HG02852 (cell line): ENCODE measurements at regions not wholly inside any gene's neighbourhood (a gene's known extent, or its start where the extent isn't known, plus 50 kb on each side); places are given as distances from the start of the nearest gene placed in this dataset.
"Not testable (repeated sequence)": the region's sequence is repeated elsewhere in the genome, so short reads cannot be mapped to it uniquely, and the experiment has no call there.

Experiments
- ATAC-seq: cut with Tn5 transposase; IDR thresholded peaks from one replicate; pipeline ENCODE4 v1.9.1; 2021; ENCODE audit warnings: mild to moderate bottlenecking, moderate library complexity; ENCODE audit not compliant: unreplicated experiment

GRCh38 chr7:101707587-101707986 lies 78.5 kb upstream of the MYL10 start:
- ATAC-seq, result no peak

- ATAC-seq, result no peak
Measured at GRCh38 chr7:101708223-101708622, 79.1 kb upstream of the MYL10 start.

GRCh38 chr7:101712652-101713051 lies 83.6 kb upstream of the MYL10 start:
- no peak for ATAC-seq

DNA sequence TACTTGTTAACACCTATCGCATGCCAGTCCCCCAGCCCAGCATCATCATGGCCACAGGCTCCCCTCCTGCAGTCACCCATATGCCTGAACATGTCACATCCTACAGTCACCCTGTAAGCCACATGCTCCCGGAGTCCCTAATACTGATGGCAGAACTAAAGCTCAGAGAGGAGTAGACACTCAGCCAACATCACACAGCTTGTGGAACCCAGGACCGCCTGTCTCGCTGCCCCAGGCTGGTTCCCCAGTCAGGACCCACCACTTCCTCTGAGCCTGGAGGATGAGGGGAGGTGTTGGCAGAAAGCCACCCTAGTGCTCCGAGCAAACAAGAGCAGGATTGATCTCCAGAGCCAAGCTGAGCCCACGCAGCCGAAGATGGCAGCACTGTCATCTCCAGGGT lies 85.0 kb upstream of the MYL10 start:
- no peak for ATAC-seq

- ATAC-seq, result no peak
Measured at GRCh38 chr7:101717628-101718357, 88.7 kb upstream of the MYL10 start.

DNA sequence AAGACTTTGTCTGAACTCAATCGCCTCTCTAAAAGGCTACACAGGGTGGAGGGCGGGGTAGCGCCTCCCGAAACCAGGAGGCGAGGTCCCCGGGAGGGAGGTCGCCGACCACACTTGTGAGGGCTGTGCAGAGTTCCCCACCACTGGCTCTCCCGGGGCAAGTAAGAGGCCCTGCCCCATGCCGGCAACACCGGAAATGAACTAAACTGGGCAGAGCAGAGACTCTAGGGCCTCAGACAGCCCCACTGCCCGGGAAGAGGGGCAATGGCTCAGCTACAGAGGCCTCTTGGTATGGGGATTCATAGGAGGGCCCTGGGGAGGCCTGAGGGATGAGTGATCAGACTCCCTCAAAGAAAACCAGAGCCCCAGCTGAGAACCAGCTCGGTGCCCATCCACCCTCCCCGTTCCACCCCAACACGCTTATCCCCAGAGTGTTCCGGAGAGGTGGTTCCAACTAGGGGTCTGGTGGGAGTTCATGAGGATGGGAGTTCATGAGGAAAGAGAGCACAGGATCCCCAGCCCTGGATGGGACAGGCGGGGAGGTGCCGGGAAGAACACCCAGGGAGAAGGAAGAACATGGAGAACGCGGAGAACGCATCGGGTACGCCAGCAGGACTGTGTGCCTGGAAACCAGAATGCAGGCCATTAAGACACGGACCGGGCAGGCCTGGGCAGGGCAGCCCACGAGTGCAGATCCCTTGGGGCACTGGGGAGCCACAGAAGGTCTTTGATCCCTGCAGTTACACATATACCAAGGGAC lies 89.4 kb upstream of the MYL10 start:
- no peak for ATAC-seq

GRCh38 chr7:101719123-101719470 lies 90.0 kb upstream of the MYL10 start:
- ATAC-seq, result no peak

- no peak for ATAC-seq
Measured at GRCh38 chr7:101720324-101720723, 91.2 kb upstream of the MYL10 start.

- no peak for ATAC-seq
Measured at GRCh38 chr7:101722247-101722646, 93.2 kb upstream of the MYL10 start.

DNA sequence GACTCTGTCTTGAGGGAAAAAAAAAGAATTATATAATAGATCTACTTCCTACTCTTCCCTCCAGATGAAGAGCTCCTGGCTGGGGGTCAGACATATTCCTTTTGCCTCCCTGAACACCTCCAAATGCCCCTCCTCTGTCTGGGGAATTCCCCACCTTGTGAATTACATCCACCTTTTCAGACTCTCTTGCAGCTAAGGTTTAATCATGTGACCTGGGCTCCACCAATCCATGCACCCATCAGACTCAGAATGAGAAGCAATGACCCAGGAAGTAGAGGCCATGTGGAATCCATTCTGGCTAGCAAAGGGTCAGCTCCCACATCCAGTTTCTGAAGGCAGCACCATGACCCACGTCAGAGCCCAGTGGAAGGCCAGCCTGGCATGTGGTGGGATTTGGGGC lies 93.6 kb upstream of the CUX1 start:
- ATAC-seq, result no peak

GRCh38 chr7:101724957-101725356 lies 92.5 kb upstream of the CUX1 start:
- no peak for ATAC-seq

GRCh38 chr7:101725921-101726320 lies 91.5 kb upstream of the CUX1 start:
- no peak for ATAC-seq

DNA sequence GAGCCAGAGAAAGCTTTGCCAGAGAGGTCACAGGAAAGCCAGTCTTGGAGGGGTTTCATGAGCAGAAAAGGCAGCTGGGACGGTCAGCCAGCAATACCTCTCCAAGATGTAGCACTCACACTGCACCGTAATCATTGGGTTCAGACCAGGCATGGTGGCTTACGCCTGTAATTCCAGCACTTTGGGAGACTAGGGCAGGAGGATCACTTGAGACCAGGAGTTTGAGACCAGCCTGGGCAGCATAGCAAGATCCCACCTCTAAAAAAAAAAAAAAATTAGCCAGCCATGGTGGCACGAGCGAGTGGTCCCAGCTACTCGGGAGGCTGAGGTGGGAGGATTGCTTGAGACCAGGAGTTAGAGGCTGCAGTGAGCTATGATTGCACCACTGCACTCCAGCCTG lies 90.2 kb upstream of the CUX1 start:
- ATAC-seq, result no peak

GRCh38 chr7:101728128-101728527 lies 89.3 kb upstream of the CUX1 start:
- ATAC-seq, result no peak

DNA sequence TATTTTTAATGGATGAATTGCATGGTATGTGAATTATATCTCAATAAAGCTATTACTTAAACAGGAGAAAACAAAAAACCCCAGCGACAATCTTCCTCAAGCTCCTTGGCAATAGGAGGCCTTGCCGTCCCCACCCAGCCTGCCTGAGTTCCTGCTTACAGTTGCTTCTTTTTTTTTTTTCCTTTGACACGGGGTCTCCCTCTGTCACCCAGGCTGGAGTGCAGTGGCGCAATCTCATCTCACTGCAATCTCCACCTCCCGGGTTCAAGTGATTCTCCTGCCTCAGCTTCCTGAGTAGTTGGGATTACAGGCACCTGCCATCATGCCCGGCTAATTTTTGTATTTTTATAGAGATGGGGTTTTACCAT lies 88.6 kb upstream of the CUX1 start:
- ATAC-seq, result not testable (repeated sequence)

DNA sequence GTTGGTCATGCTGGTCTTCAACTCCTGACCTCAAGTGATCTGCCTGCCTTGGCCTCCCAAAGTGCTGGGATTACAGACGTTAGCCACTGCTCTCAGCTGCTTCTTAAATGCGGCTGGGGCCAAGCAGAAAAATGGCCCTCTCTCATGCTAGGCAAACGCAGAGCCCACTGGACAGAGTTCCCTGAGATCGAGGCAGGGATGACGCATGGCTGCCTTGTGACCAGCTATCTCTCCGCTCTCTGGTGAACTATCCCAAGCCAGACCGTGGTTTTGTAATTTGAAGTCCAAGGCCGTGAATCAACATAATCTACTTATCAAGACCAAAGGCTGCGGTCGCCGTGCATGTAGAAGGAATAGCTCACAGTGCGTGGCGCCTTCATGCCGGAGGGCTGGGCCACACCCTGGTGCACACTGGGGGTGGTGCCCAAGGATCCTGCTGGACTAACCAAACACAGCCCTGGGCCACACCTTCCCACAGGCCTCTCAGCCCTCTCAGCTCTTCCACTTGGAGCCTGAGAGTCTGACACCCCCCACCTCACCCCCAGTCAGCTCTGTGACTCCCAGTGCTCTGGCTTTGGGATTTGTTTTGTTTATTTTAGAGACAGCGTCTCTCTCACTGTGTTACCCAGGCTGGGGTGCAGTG lies 88.1 kb upstream of the CUX1 start:
- no peak for ATAC-seq

DNA sequence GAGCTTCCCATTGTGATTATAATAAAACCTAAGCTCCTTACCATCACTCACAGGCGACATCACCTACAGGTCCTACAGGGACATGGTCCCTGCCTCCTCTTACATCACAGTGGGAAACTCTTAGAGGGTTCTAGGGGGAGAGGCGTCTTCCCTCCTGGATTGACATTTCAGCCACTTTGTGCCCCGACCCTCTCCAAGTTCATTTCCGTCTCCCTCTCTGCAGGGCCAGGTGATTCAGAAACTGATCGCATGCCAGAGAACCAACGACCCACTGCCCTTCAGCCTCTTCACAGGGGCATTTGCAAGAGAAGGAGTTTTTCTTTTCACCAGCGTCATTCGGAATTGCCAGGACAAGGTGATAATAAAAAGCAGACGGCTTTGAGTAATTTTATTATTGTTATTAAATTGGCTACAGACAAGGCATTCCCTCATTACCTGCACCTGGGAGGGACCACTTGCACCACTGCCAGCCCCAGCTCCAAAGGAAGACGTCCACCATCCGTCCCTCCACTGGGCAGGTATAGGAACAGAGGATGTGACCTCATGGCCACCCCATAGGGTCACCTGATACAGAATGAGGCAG lies 85.8 kb upstream of the CUX1 start:
- ATAC-seq, result no peak

DNA sequence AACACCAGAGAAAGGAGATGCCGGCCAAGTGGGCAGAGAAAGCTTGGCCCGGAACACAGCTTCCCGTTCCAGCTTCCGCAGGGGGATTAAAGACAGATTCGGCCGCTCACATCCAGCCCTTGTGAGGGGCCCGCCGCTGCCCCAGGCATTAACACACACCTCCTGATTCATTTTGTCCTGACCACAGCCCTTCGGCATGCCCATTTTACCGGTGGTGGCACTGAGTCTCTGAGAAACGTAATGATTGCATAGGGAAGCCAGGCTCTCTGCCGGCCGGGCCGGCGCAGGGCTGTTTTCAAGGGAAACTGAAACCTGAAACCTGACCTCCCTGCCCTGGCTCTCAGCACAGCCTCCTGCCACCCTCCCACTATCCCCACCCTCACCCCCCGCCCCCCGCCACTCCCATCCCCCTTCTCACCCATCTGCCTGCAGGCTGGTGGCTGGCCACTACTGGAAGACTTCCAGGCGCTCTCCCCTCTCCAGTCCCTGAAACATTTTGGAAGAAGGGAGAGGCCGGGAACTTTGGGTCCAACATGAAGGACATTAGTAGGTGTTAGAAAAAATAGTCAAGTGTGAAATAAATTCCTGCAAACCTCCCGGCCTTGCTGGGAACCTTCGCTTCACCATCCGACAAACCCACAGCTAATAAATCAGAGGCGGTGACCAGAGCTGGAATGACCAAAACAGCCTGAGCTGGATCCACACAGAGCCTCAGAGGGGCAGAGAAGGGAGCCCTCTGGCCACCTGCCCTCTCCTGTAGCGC lies 83.5 kb upstream of the CUX1 start:
- no peak for ATAC-seq

GRCh38 chr7:101736084-101736483 lies 81.3 kb upstream of the CUX1 start:
- no peak for ATAC-seq

- ATAC-seq, result no peak
Measured at GRCh38 chr7:101739775-101740398, 77.5 kb upstream of the CUX1 start.
